ENCODE measurements at regions not wholly inside any gene's neighbourhood (a gene's known extent, or its start where the extent isn't known, plus 50 kb on each side); places are given as distances from the start of the nearest gene placed in this dataset.

DNA sequence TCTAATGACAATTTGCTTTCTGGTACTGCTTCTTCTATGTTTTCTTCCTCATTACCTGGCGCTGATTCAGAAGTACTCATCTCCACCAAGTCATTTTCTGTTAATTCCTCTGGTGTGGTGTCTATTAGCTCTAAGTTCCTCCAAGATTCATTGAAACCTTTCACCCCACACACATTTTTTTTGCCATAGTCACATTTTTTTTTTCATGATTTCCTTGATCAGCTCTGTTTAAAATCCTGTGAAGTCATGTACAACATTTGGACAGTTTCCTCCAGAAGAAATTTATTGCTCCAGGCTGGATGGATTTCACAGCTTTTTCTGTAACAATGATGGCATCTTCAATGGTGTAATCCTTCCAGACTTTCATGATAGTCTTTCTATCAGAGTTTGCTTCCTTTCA lies 243.2 kb upstream of the VEPH1 start (continued):
- TF ChIP-seq ZNF121 (CRISPR knock-in tag; conservative IDR thresholded peaks at IDR 0.05), result no peak
- no peak for TF ChIP-seq TCF7 (IDR thresholded peaks at IDR 0.05; ENCODE audit: borderline replicate concordance)
- TF ChIP-seq SLC30A9 (CRISPR knock-in tag; IDR thresholded peaks at IDR 0.05), result no peak
- no peak for TF ChIP-seq HDAC2 (IDR thresholded peaks at IDR 0.05)
- no peak for TF ChIP-seq GTF2B (IDR thresholded peaks at IDR 0.05; ENCODE audit: extremely low read depth, insufficient read length)

- no peak for FAIRE-seq
- no peak for DNase-seq (ENCODE audit: extremely low read depth in 1 of 4, low spot score in 3 of 4)
- Histone ChIP-seq H3K9me1 (ENCODE audit: control insufficient read depth, insufficient read depth, low read length) (no peaks in the 10 kb centered on the region), H3K79me2 (ENCODE audit: control insufficient read depth, insufficient read depth, low read length) (no peaks in the 10 kb centered on the region), H3K27ac (ENCODE audit: extremely low read depth, low read depth, low read length) (no peak overlapping the region), H3K4me3 (no peak overlapping the region), H3K9me3 (replicated peaks; ENCODE audit: control insufficient read depth, insufficient read depth, low read depth, low read length) (no peaks in the 10 kb centered on the region), H3K4me1 (replicated peaks in 1 of 2; ENCODE audit: control insufficient read depth in 2 of 2, insufficient read depth in 2 of 2, low read length in 2 of 2) (no peaks in the 10 kb centered on the region), H4K20me1 (replicated peaks; ENCODE audit: control insufficient read depth, insufficient read depth, low read length) (no peaks in the 10 kb centered on the region), H3K27me3 (ENCODE audit: control insufficient read depth in 2 of 2, insufficient read depth in 2 of 2, low read length in 2 of 2) (no peaks in the 10 kb centered on the region), H3K4me2 (ENCODE audit: insufficient read depth, low read length) (no peak overlapping the region), H3K9ac (ENCODE audit: insufficient read depth in 1 of 2, low read depth in 2 of 2, low read length in 2 of 2) (no peak overlapping the region), H3K36me3 (ENCODE audit: control insufficient read depth, insufficient read depth, low read length) (no peaks in the 10 kb centered on the region), H2AFZ (ENCODE audit: low read depth, low read length) (no peak overlapping the region)
- intact Hi-C loops (cut with micrococcal nuclease), result no loop called here
- no peak for ATAC-seq
- CTCF ChIA-PET (ENCODE audit: low intra/inter-chr PET ratio), result no interaction called here
- TF ChIP-seq BRF1 (IDR thresholded peaks at IDR 0.05; ENCODE audit: borderline replicate concordance, extremely low read depth, insufficient read length) (no peak), GATAD2B (IDR thresholded peaks at IDR 0.05; ENCODE audit: borderline replicate concordance) (no peak), MAFF (IDR thresholded peaks at IDR 0.05; ENCODE audit: low read length) (no peak), LARP7 (IDR thresholded peaks at IDR 0.05) (no peak), BMI1 (IDR thresholded peaks at IDR 0.05; ENCODE audit: low read length) (no peak), SREBF1 (IDR thresholded peaks at IDR 0.05; ENCODE audit: borderline replicate concordance, low read depth, low read length) (no peak), TGIF2 (CRISPR knock-in tag; IDR thresholded peaks at IDR 0.05) (no peak), ZNF707 (CRISPR knock-in tag; conservative IDR thresholded peaks at IDR 0.05) (no peak), HNRNPL (IDR thresholded peaks at IDR 0.05; ENCODE audit: low read depth, low read length) (no peak), TAF9B (IDR thresholded peaks at IDR 0.05; ENCODE audit: partially characterized antibody) (no peak)
- no TSS peak for BruUV-seq (replicated peaks)
- in situ Hi-C loops (cut with MboI), result no loop called here
- POLR2A ChIA-PET, result no interaction called here
Measured at GRCh38 chr3:157741607-157742006, 238.4 kb upstream of the VEPH1 start.
